ENCODE measurements at regions not wholly inside any gene's neighbourhood (a gene's known extent, or its start where the extent isn't known, plus 50 kb on each side); places are given as distances from the start of the nearest gene placed in this dataset.

DNA sequence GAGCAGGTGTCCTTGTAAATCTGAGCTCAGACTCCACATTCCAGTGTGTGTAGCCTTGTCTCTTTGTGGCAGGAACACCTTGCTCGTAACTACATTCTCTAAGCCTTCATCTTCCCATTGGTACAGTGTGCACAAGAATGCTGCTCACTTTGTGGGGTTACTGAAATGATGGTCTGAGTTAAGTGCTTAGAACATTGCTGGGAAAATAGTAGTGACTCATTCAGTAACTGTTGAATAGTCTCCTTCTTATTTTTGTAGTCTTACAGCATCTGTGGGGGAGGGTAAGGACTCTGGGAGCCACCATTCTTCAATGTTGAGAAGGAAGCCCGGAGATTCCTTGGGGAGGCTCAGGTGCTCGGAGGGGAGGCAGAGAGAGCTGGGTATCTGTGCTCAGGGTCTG, 236.0 kb upstream of the HDAC4 start:
- no peak for DNase-seq (ENCODE audit: extremely low read depth in 1 of 4, low spot score in 3 of 4)
- ATAC-seq, result no peak
- no TSS peak for BruUV-seq (replicated peaks)
- POLR2A ChIA-PET, result no interaction called here
- Histone ChIP-seq H2AFZ (ENCODE audit: low read depth, low read length) (no peak overlapping the region), H3K4me1 (replicated peaks in 1 of 2; ENCODE audit: control insufficient read depth in 2 of 2, insufficient read depth in 2 of 2, low read length in 2 of 2) (no peaks in the 10 kb centered on the region), H3K36me3 (ENCODE audit: control insufficient read depth, insufficient read depth, low read length) (no peaks in the 10 kb centered on the region), H3K9ac (ENCODE audit: insufficient read depth in 1 of 2, low read depth in 2 of 2, low read length in 2 of 2) (no peak overlapping the region), H4K20me1 (replicated peaks; ENCODE audit: control insufficient read depth, insufficient read depth, low read length) (no peaks in the 10 kb centered on the region), H3K79me2 (ENCODE audit: control insufficient read depth, insufficient read depth, low read length) (no peaks in the 10 kb centered on the region), H3K4me3 (no peak overlapping the region), H3K4me2 (ENCODE audit: insufficient read depth, low read length) (no peak overlapping the region), H3K27ac (ENCODE audit: extremely low read depth, low read depth, low read length) (no peak overlapping the region), H3K9me1 (ENCODE audit: control insufficient read depth, insufficient read depth, low read length) (no peaks in the 10 kb centered on the region), H3K9me3 (replicated peaks; ENCODE audit: control insufficient read depth, insufficient read depth, low read depth, low read length) (no peaks in the 10 kb centered on the region), H3K27me3 (ENCODE audit: control insufficient read depth in 2 of 2, insufficient read depth in 2 of 2, low read length in 2 of 2) (peaks cover 0 to 5% of the 10 kb centered on the region in 2 experiments; a peak in 1 of 5 replicates)
- WGBS (ENCODE audit: insufficient coverage, low coverage, missing lambda C conversion rate), result 0% methylated on average over 3 of the region's 3 CpGs
- intact Hi-C loops (cut with micrococcal nuclease) (no loop called here), in situ Hi-C loops (cut with MboI) (no loop called here)
- TF ChIP-seq NFATC3 (IDR thresholded peaks at IDR 0.05) (no peak), ZNF165 (CRISPR knock-in tag; IDR thresholded peaks at IDR 0.05; ENCODE audit: borderline replicate concordance) (no peak), NELFE (IDR thresholded peaks at IDR 0.05; ENCODE audit: insufficient read depth, insufficient read length) (no peak), ZNF174 (CRISPR knock-in tag; IDR thresholded peaks at IDR 0.05) (no peak), MBD2 (IDR thresholded peaks at IDR 0.05; ENCODE audit: borderline replicate concordance, low read depth) (no peak), PRPF4 (IDR thresholded peaks at IDR 0.05; ENCODE audit: insufficient read depth, low read depth, low read length, poor library complexity, severe bottlenecking) (no peak), ZNF436 (CRISPR knock-in tag; IDR thresholded peaks at IDR 0.05) (no peak), MTA3 (IDR thresholded peaks at IDR 0.05; ENCODE audit: borderline replicate concordance) (no peak), PHTF2 (CRISPR knock-in tag; IDR thresholded peaks at IDR 0.05) (no peak), WHSC1 (IDR thresholded peaks at IDR 0.05; ENCODE audit: low read length) (no peak), FOXA3 (CRISPR knock-in tag; conservative IDR thresholded peaks at IDR 0.05 in 1 of 2, IDR thresholded peaks at IDR 0.05 in 1 of 2) (no peak)
- TF ChIP-seq, protein P1, sequence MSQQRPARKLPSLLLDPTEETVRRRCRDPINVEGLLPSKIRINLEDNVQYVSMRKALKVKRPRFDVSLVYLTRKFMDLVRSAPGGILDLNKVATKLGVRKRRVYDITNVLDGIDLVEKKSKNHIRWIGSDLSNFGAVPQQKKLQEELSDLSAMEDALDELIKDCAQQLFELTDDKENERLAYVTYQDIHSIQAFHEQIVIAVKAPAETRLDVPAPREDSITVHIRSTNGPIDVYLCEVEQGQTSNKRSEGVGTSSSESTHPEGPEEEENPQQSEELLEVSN (IDR thresholded peaks at IDR 0.05; ENCODE audit: borderline replicate concordance in 1 of 2, extremely low read depth in 1 of 2, insufficient read depth in 1 of 2, insufficient read length in 1 of 2, low read depth in 1 of 2, low read length in 1 of 2, poor library complexity in 1 of 2, severe bottlenecking in 1 of 2), result no peak
- TF ChIP-seq, protein P2, sequence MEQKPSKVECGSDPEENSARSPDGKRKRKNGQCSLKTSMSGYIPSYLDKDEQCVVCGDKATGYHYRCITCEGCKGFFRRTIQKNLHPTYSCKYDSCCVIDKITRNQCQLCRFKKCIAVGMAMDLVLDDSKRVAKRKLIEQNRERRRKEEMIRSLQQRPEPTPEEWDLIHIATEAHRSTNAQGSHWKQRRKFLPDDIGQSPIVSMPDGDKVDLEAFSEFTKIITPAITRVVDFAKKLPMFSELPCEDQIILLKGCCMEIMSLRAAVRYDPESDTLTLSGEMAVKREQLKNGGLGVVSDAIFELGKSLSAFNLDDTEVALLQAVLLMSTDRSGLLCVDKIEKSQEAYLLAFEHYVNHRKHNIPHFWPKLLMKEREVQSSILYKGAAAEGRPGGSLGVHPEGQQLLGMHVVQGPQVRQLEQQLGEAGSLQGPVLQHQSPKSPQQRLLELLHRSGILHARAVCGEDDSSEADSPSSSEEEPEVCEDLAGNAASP (IDR thresholded peaks at IDR 0.05), result no peak
- TF ChIP-seq, protein P3, sequence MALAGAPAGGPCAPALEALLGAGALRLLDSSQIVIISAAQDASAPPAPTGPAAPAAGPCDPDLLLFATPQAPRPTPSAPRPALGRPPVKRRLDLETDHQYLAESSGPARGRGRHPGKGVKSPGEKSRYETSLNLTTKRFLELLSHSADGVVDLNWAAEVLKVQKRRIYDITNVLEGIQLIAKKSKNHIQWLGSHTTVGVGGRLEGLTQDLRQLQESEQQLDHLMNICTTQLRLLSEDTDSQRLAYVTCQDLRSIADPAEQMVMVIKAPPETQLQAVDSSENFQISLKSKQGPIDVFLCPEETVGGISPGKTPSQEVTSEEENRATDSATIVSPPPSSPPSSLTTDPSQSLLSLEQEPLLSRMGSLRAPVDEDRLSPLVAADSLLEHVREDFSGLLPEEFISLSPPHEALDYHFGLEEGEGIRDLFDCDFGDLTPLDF (CRISPR knock-in tag; IDR thresholded peaks at IDR 0.05), result no peak
- CTCF ChIA-PET (ENCODE audit: low intra/inter-chr PET ratio), result no interaction called here
- FAIRE-seq, result no peak
